A673 (cell line): ENCODE measurements at regions not wholly inside any gene's neighbourhood (a gene's known extent, or its start where the extent isn't known, plus 50 kb on each side); places are given as distances from the start of the nearest gene placed in this dataset.

ENCODE experiments used
- BruUV-seq: library from RNA; stranded (reverse); fragments of 400-500 nt; replicated peaks from 2 replicates; lab custom pipeline; 2021; lab: Mats Ljungman, UMichigan
- CTCF ChIA-PET: fragments of 300-600 bp; sonication (Branson Sonifier 250); formaldehyde crosslinking; loops from one replicate; lab custom pipeline; 2022; ENCODE audit warnings: antibody characterized with exemption; lab: Charles Lee
- POLR2A ChIA-PET: fragments of 300-600 bp; sonication (Branson Sonifier 250); formaldehyde crosslinking; loops from one replicate; lab custom pipeline; 2022; ENCODE audit warnings: antibody characterized with exemption; ENCODE audit not compliant: low non-redundant PET; lab: Charles Lee
- DNase-seq: peaks from one replicate; pipeline ENCODE4 v3.0.0-alpha.2; 2015; ENCODE audit warnings: low spot score
- H3K27ac ChIP-seq: fragments of 200-600 bp; sonication (generic); 2 replicates; pipeline ENCODE4 v1.5.1; 2016; ENCODE audit warnings: mixed run types, low read depth, mild to moderate bottlenecking, mixed read lengths, antibody characterized with exemption, low read length; ENCODE audit not compliant: poor library complexity, severe bottlenecking
- H3K27me3 ChIP-seq: fragments of 200-600 bp; sonication (generic); replicated peaks from 2 replicates; pipeline ENCODE4 v1.6.1; 2017; ENCODE audit warnings: mixed run types, low read depth, mild to moderate bottlenecking, mixed read lengths, antibody characterized with exemption, low read length; ENCODE audit not compliant: insufficient read depth, poor library complexity
- H3K36me3 ChIP-seq: fragments of 200-600 bp; sonication (generic); 2 replicates; pipeline ENCODE4 v1.6.1; 2016; ENCODE audit warnings: mixed run types, mild to moderate bottlenecking, mixed read lengths, antibody characterized with exemption, low read length; ENCODE audit not compliant: insufficient read depth, poor library complexity, severe bottlenecking
- H3K4me1 ChIP-seq: fragments of 200-600 bp; sonication (generic); 2 replicates; pipeline ENCODE4 v1.6.1; 2017; ENCODE audit warnings: mixed run types, mild to moderate bottlenecking, mixed read lengths, antibody characterized with exemption, low read length; ENCODE audit not compliant: insufficient read depth, poor library complexity, severe bottlenecking
- H3K4me3 ChIP-seq: fragments of 200-600 bp; sonication (generic); 2 replicates; pipeline ENCODE4 v1.5.1; 2016; ENCODE audit warnings: low read depth, mixed run types, mild to moderate bottlenecking, mixed read lengths, low read length; ENCODE audit not compliant: poor library complexity, severe bottlenecking
- H3K9me3 ChIP-seq: fragments of 200-600 bp; sonication (generic); 2 replicates; pipeline ENCODE4 v1.6.1; 2016; ENCODE audit warnings: mixed run types, low read depth, mild to moderate bottlenecking, mixed read lengths, antibody characterized with exemption, low read length; ENCODE audit not compliant: poor library complexity, severe bottlenecking
- CTCF ChIP-seq: fragments of 300-800, 200-600 bp; sonication (generic); conservative IDR thresholded peaks from 2 replicates; pipeline ENCODE4 v1.5.1; 2017; ENCODE audit warnings: low read depth, mild to moderate bottlenecking, antibody characterized with exemption, low read length, moderate library complexity, mixed read lengths
- EZH2 ChIP-seq: fragments of 200-600 bp; sonication (generic); IDR thresholded peaks from 2 replicates; pipeline ENCODE4 v1.6.1; 2017; ENCODE audit warnings: borderline replicate concordance, low read depth, mild to moderate bottlenecking, mixed read lengths, antibody characterized with exemption, low read length; ENCODE audit not compliant: poor library complexity, severe bottlenecking
- intact Hi-C: fragments of 100-400 bp; cut with micrococcal nuclease; formaldehyde crosslinking; loops from one replicate; pipeline ENCODE4 v1.10.0; 2022; ENCODE audit not compliant: unreplicated experiment

- POLR2A ChIA-PET: interaction anchor here (0.7 kb wide), 1 partner anchor 233 kb away, joined by 3 read pairs; no protein-coding TSS in a partner anchor
- Histone ChIP-seq H3K4me1 (peaks cover 34% of the 10 kb centered on the region), H3K27ac (peak overlapping the region; percentile 59), H3K36me3 (no peaks in the 10 kb centered on the region), H3K4me3 (no peak overlapping the region), H3K27me3 (no peaks in the 10 kb centered on the region), H3K9me3 (no peaks in the 10 kb centered on the region)
- DNase-seq: peak; percentile 88
- CTCF ChIA-PET: interaction anchor here (0.5 to 0.7 kb wide), 2 partner anchors 31 to 66 kb away, joined by 4 to 8 read pairs; no protein-coding TSS in a partner anchor
- TF ChIP-seq EZH2: no peak
- TF ChIP-seq CTCF: no peak
- no TSS peak for BruUV-seq
- intact Hi-C loops: no loop called here
Observed at GRCh38 chr6:121652726-121653623, 217.5 kb downstream of the GJA1 start.

DNA sequence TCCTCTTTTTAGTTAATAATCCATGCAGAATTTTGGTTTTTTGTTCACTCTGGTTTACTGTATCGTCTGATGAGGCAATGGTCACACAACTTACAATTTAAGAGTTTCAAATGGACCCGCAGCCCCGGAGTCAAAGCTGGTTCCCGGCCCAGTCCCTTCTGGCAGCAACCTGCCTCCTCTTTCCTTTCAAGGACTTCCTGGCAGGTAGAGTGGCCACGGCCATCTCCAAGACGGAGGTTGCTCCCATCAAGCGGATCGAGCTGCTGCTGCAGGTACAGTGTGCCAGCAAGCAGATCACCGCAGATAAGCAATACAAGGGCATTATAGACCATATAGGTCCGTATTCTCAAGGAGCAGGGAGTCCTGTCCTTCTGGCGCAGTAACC is 218.2 kb downstream of the GJA1 start:
- intact Hi-C loops: no loop called here
- CTCF ChIA-PET: no interaction called here
- no peak for DNase-seq
- no peak overlapping the region for H3K4me3 ChIP-seq
- no peaks in the 10 kb centered on the region for H3K9me3 ChIP-seq
- no TSS peak for BruUV-seq
- H3K27me3 ChIP-seq: no peaks in the 10 kb centered on the region
- POLR2A ChIA-PET: interaction anchor here (0.7 kb wide), 1 partner anchor 232 kb away, joined by 3 read pairs; no protein-coding TSS in a partner anchor
- H3K36me3 ChIP-seq: no peaks in the 10 kb centered on the region
- TF ChIP-seq CTCF (no peak), EZH2 (no peak)
- H3K4me1 ChIP-seq: peaks cover 38% of the 10 kb centered on the region
- peak overlapping the region; percentile 59 for H3K27ac ChIP-seq

GRCh38 chr6:121657972-121658371 is 222.5 kb downstream of the GJA1 start:
- intact Hi-C loops: no loop called here
- BruUV-seq: no TSS peak
- CTCF ChIA-PET: no interaction called here
- Histone ChIP-seq H3K27ac (no peak overlapping the region), H3K9me3 (no peaks in the 10 kb centered on the region), H3K27me3 (no peaks in the 10 kb centered on the region), H3K36me3 (no peaks in the 10 kb centered on the region), H3K4me1 (peaks cover 33% of the 10 kb centered on the region), H3K4me3 (no peak overlapping the region)
- DNase-seq: peak; percentile 60
- no peak for TF ChIP-seq CTCF
- TF ChIP-seq EZH2: no peak
- POLR2A ChIA-PET: no interaction called here
